ENCODE measurements at regions not wholly inside any gene's neighbourhood (a gene's known extent, or its start where the extent isn't known, plus 50 kb on each side); places are given as distances from the start of the nearest gene placed in this dataset.

GRCh38 chr6:9620263-9620662 lies 794.6 kb downstream of the TFAP2A start (continued):
- no peak for TF ChIP-seq HNF4G (IDR thresholded peaks at IDR 0.05)

- H3K4me1 ChIP-seq (ENCODE audit: control insufficient read depth in 4 of 4, insufficient read depth in 4 of 4, low read length in 3 of 4) = no peaks in the 10 kb centered on the region
- DNase-seq (ENCODE audit: low spot score) = no peak
- WGBS = 84% methylated on average over 6 of the region's 6 CpGs
- no peaks in the 10 kb centered on the region for H3K36me3 ChIP-seq (ENCODE audit: control insufficient read depth in 4 of 4, insufficient read depth in 3 of 4, low read depth in 1 of 4, low read length in 3 of 4)
- no peaks in the 10 kb centered on the region for H3K27me3 ChIP-seq (ENCODE audit: control insufficient read depth in 4 of 4, insufficient read depth in 4 of 4, low read length in 3 of 4)
- TF ChIP-seq REST (IDR thresholded peaks at IDR 0.05) = no peak
- no peak for TF ChIP-seq SP1 (IDR thresholded peaks at IDR 0.05)
- TF ChIP-seq YY1 (IDR thresholded peaks at IDR 0.05) = no peak
- no peak for TF ChIP-seq EGR1 (IDR thresholded peaks at IDR 0.05; ENCODE audit: low read depth in 2 of 2)
- no peak for TF ChIP-seq RXRA (IDR thresholded peaks at IDR 0.05)
- no peak for TF ChIP-seq FOXA2 (IDR thresholded peaks at IDR 0.05)
- no peak for TF ChIP-seq HNF4G (IDR thresholded peaks at IDR 0.05)
- no peak for TF ChIP-seq RAD21 (IDR thresholded peaks at IDR 0.05)
- no peak for TF ChIP-seq ZBTB33 (IDR thresholded peaks at IDR 0.05)
- TF ChIP-seq ATF3 (IDR thresholded peaks at IDR 0.05) = no peak
- TF ChIP-seq FOXA1 (IDR thresholded peaks at IDR 0.05) = no peak
- no peak for TF ChIP-seq GABPA (IDR thresholded peaks at IDR 0.05 in 1 of 2, conservative IDR thresholded peaks at IDR 0.05 in 1 of 2)
- no peak for TF ChIP-seq HNF4A (conservative IDR thresholded peaks at IDR 0.05)
- TF ChIP-seq TAF1 (conservative IDR thresholded peaks at IDR 0.05) = no peak
- TF ChIP-seq CTCF (IDR thresholded peaks at IDR 0.05; ENCODE audit: low read depth, low read length, missing input control) = no peak
- no peak for TF ChIP-seq NR2F2 (IDR thresholded peaks at IDR 0.05)
- TF ChIP-seq JUND (IDR thresholded peaks at IDR 0.05) = no peak
- H3K27ac ChIP-seq (ENCODE audit: low read depth in 1 of 2, low read length in 2 of 2) = no peak overlapping the region
- no peak overlapping the region for H3K9ac ChIP-seq (ENCODE audit: low read depth in 1 of 2, low read length in 2 of 2)
- no peaks in the 10 kb centered on the region for H3K9me3 ChIP-seq (ENCODE audit: control insufficient read depth in 4 of 4, low read length in 3 of 4)
- H3K4me3 ChIP-seq (ENCODE audit: low read depth in 1 of 3, low read length in 3 of 3) = no peak overlapping the region
Measured at GRCh38 chr6:9614778-9615177, 800.1 kb downstream of the TFAP2A start.

Measured in liver (tissue), 8 donors.